Daoy (cell line): ENCODE measurements at regions not wholly inside any gene's neighbourhood (a gene's known extent, or its start where the extent isn't known, plus 50 kb on each side); places are given as distances from the start of the nearest gene placed in this dataset.

Experiments
- DNase-seq: peaks from one replicate; pipeline ENCODE4 v3.0.0-alpha.2; 2015; ENCODE audit warnings: low read depth

DNA sequence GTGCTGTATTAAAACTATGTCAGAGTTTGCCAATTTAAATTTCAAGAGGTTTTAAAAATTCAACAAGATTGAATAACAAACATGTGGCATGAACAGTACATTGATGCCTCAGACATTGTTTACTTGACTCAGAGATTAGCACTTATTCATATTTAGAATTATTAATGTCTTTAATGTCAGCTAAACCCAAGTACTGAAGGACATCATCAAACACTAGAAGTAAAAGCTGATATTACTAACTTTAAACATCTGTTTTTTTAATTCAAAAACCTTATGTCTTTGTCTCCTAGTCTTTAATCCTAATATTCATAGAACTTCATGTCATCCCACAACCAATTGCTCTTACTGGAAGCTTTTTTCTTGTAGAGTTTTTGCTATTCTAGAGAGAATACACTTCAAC lies 406.2 kb upstream of the PCDH7 start:
- DNase-seq: no peak

DNA sequence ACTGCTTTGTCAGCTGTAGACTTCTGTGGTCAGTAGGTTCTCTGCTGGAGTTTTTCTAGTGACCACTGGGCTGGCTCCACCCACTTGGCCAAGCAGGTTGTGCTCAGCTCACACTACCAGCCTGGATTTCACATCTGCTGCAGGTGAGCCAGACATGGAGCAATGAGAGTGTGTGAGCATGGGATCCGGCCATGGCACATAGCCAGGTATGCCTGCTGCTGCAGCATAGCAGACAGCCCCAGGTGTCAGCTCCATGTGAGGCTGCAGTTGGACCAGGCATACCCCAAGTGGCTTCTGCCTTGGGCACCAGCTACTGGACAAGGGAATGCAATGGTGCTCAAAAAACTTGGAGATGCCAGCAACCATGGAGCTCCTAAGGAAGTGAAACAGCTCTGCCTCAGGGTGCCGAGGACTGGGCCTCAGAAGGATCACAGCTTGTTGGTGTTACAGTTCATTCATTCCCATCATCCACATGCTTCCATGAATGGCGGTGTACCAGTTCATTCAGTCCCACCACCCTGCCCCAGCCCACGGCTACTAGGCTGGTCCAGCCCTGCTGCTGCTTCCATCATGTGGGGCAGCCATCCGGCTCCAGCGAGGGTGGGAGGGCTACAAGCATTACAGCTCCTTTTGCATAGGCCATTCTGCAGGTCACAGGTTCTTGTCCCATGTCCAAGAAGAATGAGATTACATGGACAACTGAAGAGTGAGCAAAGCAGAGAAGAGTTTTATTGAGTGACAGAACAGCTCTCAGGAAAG lies 389.1 kb upstream of the PCDH7 start:
- DNase-seq: no peak

DNA sequence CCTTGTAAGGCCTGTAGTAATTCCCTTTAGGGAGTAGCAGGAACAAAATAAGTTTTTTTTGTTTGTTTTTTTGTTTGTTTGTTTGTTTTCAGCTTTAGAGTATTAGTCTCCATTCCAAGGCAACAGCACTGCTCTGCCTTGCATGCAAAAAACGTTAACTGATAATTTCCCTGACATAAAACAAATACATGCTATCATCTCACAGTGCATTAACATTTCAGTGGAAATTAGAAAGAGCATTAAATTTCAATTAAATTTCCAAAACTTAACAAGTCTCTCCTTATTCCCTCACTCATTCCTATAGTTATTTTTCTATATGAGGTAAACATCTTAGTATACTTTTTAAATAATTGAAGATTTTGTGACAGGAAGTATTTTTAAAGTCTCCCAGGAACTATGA lies 378.4 kb upstream of the PCDH7 start:
- DNase-seq: no peak

DNA sequence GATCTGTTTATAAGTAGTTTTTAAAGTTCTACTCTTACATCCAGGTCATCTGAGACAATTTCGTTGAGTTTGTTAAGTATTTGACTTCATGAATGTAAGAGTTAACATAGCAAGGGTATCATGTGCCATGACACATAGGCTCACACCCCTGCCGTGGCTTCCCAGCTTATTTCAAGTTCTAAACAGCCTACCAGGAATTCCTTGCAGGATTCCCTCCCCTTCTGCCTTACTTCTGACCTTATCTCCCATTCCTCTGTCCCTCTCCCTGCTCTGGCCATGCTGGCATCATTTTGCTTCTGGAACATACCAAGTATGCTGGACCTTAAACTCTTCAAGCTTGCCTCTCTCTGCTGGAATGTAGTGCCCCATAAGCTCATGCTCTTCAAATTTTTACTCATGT lies 369.9 kb upstream of the PCDH7 start:
- no peak for DNase-seq

DNA sequence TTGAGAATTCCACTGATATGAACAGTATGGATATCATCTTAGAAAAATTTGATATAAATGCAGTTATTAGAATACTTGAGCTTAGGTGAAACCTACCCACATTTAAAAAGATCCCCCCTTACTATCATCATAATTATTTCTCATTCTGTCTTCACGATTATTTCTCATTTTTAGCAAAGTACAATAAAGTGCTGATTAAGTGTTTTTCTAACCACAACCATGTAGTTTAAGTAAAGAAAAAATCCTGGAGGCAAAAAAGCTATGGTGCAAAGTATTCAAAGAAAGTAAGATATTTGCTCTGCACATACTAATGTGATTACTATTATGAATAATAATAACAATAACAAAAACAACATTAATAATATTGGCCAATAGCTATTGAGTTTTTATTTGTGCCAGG lies 365.6 kb upstream of the PCDH7 start:
- no peak for DNase-seq

DNA sequence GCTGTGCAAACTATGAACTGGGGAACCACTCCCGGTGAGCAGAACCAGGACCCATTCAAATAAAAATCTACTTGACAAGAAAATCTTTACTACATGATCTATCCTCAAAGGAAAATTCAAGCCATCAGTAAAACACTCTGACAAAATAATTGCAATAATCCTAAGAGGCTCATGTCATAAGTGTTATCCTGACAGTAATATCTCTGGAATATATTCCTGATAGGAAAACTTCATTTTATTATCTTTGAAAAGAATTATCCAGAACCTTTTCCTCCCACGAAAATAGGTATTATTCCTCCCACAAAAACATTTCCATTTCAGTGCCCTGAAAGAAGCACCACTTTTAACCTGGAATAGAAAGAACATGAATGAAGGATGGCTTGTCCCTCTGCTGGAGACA lies 357.7 kb upstream of the PCDH7 start:
- DNase-seq: no peak

DNA sequence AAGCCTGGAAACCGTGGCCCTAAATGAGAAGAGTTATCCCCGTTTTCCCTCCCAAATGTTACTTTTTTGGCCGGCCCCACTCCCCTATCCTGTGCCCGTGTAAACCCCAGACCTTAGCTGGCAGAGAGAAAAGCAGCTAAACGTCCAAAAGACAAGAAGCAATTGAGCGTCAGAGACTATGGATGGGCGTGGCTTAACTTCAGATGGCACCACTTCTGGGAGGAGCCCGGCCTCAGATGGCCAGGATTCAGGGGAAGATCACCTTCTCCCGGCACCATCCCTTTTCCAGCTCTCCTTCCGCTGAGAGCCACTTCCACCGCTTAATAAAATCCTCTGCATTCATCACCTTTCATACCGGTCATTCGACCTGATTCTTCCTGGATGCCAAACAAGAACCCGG lies 350.1 kb upstream of the PCDH7 start:
- DNase-seq: no peak

DNA sequence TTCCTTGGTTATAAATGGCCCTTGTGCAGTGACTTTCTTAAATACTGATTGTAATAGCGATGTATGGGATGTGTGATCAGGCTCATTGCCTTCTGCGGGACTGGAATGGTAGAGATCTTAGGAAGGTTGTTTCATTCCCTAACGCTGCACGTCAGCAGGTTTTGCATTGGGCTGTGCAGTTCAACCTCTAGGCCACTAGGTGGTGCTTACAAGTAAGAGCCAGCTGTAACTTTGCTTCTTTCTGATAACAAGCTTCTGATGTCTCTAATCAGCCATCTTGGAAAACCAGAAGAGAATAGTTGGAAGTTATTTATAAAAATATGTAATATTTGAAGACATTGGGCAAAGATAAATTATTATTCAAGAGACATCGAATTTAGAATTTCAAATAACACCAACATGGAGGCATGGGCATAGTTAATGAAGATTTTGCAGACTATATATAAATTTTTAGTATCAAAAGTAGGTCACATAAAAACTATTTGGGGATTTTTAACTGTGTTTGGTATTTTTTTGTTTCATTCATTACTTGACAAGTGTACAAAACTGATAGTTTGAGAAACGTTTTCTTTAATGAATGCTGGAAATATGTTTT lies 339.7 kb upstream of the PCDH7 start:
- peak; percentile 2 for DNase-seq

DNA sequence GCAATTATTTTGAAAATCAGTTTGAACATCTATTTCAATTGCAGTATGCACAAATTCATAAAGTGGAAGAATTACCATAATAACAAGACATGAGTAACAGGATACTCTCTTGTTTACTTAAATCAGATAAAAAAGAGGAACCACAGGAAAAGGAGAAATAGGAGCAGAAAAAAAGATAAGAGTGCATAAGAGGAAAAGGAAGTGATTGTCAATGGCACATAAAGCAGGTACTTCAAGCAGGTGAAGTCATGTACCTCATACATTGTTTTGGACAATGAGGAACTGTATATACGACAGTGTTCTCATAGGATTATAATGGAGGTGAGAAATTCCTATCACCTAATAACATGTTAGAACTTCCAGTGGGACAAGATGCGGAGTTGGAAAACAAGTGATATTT lies 334.5 kb upstream of the PCDH7 start:
- no peak for DNase-seq

DNA sequence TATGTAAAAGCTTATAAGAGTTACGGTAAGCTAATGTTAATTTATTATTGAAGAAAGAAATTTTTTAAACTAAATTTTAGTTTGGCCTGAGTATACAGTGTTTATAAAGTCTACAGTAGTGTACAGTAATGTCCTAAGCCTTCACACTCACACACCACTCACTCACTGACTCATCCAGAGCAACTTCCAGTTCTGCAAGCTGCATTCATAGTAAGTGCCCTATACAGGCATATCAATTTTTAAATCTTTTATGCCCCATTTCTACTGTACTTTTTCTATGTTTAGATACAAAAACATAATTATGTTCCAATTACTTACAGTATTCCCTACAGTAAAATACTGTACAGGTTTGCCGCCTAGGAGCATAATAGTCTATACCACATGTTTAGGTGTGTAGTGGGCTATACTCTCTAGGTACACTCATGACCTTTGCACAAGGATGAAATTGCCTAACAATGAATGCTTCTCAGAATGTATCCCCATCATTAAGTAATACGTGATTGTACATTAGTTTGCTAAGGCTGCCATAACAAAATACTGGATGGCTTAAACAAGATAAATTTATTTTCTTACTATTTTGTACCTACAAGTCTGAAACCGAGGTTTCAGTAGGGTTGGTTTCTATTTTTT lies 333.8 kb upstream of the PCDH7 start:
- DNase-seq: no peak

DNA sequence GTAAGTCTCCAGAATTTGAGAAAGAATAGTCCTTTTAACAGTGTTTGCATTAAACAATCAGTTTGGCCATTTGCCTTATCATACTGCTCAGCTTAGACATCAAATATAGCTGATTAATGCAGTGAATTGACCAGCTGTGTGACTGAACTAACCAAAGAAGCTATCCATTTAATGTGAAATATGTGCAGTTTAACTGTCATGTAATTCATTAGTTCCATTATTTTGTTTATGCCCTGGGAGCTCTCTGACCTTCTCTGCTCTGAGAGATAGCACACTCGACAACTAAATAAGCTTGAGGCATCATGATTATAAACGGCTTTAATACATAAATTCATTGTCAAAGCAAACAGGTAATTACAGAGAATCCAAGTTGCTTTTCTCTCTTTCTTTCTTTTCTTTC lies 324.3 kb upstream of the PCDH7 start:
- DNase-seq: no peak

DNA sequence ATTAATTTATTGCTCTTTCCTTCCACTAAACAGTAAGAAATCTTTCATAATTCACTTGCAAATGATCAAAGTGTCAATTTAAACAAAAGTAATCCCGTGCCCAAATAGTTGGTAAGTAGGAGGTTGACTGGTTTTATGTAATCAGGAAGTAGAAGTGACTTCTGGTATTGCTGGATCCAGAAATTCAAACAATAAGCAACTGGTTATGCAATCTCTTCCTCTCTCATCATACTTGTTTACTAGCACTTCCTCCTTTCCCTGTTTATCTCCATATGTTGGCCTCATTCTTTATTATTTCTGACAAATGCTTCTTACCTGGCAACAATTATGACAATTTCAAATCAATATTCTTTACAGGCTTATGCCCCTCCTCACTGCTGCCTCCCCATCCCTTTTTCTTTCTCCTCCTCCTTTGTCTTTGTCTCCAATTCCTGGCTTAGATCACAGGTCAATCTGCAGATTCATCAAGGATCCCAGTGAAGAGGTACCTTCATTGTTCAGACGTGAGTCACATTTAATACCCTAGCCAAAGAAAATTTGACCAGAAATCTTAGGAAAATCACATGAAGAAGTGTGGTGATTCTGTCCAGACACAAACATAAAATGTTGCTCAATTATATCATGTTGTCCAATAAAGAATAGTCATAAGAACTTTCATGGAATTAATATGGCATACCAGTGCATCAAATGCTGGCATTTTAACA lies 323.2 kb upstream of the PCDH7 start:
- DNase-seq: no peak

DNA sequence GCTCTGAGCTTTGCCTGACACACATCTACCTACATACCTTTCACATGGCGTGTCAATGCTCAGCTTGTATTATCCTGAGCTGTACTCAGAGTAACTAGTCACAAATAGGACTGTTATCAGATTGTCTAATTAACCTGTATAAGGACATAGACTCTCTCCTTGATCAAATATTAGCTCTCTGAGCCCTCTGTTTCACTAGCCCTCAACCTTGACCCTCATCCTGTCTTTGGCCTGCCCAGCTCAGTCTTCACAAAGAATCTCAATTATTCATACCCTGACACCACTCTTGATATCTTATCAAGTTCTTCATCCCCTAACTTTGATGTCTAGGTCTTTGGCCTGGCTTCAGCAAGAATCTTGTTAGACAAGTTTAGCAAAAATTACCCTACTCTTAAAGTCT lies 320.7 kb upstream of the PCDH7 start:
- DNase-seq: no peak

DNA sequence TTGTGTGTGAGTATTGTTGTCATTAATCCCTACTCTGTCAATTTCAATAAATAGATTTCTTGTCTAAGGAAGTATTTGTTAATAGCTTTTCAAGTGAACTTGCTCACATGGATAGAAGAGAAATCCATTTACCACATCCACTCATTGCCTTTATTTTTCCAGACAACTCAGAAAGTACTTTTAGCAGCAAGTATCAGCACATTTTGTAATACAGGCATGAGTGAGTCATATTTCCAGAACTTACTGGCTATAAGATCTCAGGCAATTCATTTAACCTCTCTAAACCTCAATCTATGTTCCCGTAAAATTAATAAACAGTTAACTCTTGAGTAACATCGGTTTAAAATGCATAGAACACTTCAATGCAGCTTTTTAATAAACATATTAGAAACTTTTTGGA lies 317.9 kb upstream of the PCDH7 start:
- no peak for DNase-seq

DNA sequence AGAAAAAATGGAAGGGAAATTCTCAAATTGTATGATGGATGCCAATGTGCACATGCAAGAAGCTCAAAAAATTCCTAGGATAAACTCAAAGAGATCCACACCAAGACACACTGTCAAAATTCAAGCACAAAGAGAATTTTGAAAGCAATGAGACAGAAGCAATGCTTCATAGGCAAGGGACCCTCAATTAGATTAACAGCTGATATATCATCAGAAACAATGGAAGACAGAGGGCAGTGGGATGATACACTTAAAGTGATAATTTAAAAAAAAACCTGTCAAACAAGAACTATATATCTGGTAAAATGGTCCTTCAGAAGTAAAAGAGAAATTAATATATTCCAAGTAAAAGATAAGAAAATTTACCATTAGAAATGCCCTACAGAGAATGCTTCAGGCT lies 306.3 kb upstream of the PCDH7 start:
- DNase-seq: no peak

DNA sequence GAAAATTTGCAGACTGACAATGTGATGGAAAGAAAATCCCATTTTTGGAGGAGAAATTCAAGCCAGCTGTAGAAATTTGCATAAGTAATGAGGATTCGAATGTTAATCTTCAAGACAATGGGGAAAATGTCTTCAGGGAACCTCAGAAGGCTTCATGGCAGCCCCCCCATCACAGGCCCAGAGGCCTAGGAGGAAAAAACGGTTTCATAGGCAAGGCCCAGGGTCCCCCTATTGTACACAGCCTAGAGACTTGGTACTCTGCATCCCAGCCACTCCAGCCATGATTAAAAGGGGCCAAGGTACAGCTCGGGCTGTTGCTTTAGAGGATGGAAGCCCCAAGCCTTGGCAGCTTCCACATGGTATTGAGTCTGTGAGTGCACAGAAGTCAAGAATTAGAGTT lies 303.6 kb upstream of the PCDH7 start:
- DNase-seq: no peak

DNA sequence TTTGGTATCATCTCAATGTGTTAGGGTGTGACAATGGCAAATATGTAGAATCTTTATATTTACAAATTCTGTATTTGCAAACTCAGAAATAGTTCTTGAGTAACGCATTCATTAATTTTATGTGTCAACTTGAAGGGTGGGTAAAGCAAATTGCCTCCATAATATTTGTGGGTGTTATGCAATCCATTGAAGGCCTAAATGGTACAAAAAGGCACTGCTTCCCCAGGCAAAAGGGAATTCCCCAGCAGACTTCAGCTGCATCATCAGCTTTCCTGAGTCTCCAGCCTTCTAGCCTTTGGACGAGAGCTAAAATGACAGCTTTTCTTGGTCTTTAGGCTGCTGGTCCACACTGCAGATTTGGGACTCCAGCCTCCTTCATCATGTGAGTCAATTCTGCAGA lies 292.2 kb upstream of the PCDH7 start:
- no peak for DNase-seq

DNA sequence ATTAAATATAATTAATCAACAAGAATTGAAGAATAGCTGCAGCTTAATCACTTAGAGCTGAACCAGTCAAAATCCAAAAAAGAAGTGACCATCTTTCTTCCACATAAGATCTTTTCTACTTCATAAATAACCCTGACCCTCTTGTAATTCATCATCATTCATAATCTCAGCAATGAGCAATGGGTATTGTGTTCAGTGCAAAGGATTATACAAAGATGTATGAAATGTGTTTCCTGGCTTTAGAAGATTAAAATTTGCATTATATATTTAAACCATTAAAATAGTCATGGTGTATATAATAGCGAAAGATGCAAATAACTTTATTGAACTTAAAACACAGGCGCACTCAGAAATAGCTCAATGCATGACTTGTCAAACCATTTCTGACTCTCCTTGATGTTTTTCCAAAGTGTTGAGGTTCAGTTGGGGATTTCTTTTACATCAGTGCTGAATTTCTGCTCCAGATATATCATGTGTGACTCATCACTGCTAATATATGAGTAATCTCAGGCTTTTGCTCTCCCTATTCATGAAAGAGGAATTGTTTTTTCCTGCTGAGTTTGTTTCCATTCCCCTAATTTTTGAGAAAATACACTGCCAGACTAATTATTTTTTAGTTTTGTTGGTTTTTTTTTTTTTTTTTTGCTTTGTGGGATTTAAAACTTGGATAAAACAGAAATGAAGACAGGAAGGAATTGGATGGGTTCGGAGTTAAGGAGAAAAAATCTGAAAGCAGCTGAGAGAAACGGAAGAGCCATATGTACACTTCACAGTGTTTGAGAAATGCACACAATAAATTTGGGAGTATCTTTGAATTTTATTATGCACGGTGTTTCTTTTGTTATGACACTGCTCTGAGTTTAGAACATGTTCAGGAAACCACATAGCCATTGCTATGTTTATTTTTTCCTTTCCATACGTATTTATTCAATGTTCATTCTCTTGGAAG lies 290.1 kb upstream of the PCDH7 start:
- no peak for DNase-seq

DNA sequence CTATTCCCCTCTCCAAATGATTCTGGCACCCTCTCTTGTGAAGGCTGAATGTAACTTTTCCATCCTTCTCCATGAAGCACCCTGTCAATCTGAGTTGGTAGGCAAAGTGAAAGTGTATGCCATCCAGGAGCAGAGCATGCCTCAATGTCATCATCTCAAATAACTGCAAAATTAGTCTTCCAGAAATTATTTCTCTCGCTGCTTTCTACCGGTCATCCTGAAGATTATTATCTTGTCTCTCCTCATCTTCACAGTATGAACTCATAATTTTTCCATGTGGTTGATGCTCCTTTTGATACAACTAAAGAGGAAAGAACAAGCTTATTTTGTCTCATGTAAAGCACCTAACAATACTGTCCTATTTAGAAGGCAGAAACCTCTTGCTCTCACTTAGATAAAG lies 285.5 kb upstream of the PCDH7 start:
- no peak for DNase-seq

DNA sequence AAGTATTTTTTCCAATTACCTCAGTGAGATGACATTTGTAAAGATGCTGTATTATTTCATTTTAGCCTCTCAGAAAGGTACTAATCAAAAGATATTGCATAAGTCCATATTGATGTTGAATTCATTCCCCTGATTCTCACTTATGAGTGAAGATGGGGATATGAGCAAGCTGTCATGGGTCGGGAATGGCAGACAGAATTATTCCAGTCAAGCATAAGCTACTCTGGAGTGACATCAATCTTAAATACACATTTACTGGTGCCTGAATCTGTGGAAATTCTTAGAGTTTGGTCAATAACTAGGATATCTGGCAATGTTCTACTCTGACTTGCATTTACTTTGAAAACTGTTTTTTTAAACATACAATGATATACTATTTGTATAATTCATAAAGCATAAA lies 283.8 kb upstream of the PCDH7 start:
- no peak for DNase-seq

DNA sequence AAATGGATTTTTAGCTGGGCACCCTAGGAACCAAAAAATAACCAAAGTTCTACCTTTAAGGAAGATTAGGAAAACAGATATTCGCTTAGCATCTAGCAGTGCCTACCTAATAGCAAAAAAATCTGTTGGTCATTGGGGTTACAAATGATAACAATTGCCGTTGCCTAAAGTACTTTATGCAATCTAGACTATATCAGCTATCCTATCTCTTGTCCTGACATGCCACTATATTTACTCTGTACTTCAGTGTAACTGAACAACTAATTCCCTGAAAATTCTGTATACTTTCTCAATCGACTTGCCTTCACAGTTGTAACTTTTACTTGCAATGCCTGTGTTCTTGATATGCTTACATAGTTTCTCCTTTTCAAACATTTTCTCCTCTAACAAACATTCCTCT lies 282.9 kb upstream of the PCDH7 start:
- DNase-seq: no peak

DNA sequence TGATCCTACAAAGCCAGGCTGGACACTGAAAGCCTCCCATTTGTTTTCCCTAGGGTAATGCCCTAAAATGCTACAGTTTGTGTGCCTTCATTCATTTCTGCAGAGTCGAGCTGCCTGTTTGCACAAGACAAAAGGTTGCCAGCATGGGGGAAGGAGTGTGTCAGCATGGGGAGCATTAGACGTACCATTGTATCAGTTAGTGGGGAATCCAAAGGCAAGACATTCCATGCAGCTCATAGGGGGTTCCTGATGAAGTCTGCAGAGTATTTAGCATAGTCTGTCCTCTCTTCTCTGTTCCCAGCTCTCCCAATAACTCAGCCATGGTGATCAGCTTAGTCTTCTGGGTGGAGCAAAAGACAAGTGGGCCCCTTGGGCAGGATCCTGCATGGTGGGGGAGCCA lies 276.9 kb upstream of the PCDH7 start:
- no peak for DNase-seq
